ENCODE measurements at regions not wholly inside any gene's neighbourhood (a gene's known extent, or its start where the extent isn't known, plus 50 kb on each side); places are given as distances from the start of the nearest gene placed in this dataset.

- TF ChIP-seq CTCF (IDR thresholded peaks at IDR 0.05; ENCODE audit: borderline replicate concordance, extremely low read depth, low read length, poor library complexity, severe bottlenecking) (no peak), EZH2 (IDR thresholded peaks at IDR 0.05; ENCODE audit: borderline replicate concordance, low read depth, low read length, severe bottlenecking) (no peak)
These were observed 440.9 kb downstream of the BTBD3 start for GRCh38 chr20:12358655-12359009.
